RCC 7860 (cell line): ENCODE measurements at regions not wholly inside any gene's neighbourhood (a gene's known extent, or its start where the extent isn't known, plus 50 kb on each side); places are given as distances from the start of the nearest gene placed in this dataset.
A peak's percentile ranks its signal among the peaks of the same experiment; 100 is the strongest.
"Not testable (repeated sequence)": the region's sequence is repeated elsewhere in the genome, so short reads cannot be mapped to it uniquely, and the experiment has no call there.

ENCODE experiments used
- DNase-seq: peaks from one replicate; pipeline ENCODE4 v3.0.0-alpha.2; 2015; ENCODE audit warnings: low spot score
- FAIRE-seq: peaks from 2 replicates; lab custom pipeline; 2012; peaks lifted over from hg19 to GRCh38; lab: Jason Lieb, UNC

- DNase-seq (no peak), FAIRE-seq (no peak)
These were observed 109.8 kb downstream of the LUZP4 start for GRCh38 chrX:115399306-115399705.

GRCh38 chrX:115400960-115401359, 111.4 kb downstream of the LUZP4 start:
- peak; percentile 46 for DNase-seq
- peak; percentile 66 for FAIRE-seq

- DNase-seq (no peak), FAIRE-seq (no peak)
These were observed 112.8 kb downstream of the LUZP4 start for GRCh38 chrX:115402299-115402698.

GRCh38 chrX:115408771-115409400, 119.4 kb downstream of the LUZP4 start:
- no peak for DNase-seq
- FAIRE-seq, result no peak

- DNase-seq (no peak), FAIRE-seq (no peak)
These were observed 120.0 kb downstream of the LUZP4 start for GRCh38 chrX:115409551-115409950.

GRCh38 chrX:115410731-115411428, 121.4 kb downstream of the LUZP4 start:
- FAIRE-seq, result no peak
- no peak for DNase-seq

GRCh38 chrX:115413246-115413878, 123.8 kb downstream of the LUZP4 start:
- no peak for FAIRE-seq
- DNase-seq, result no peak

- no peak for FAIRE-seq
- no peak for DNase-seq
These were observed 129.6 kb downstream of the LUZP4 start for GRCh38 chrX:115419069-115419468.

GRCh38 chrX:115423086-115423485, 133.6 kb downstream of the LUZP4 start:
- no peak for DNase-seq
- FAIRE-seq, result no peak

- FAIRE-seq, result no peak
These were observed 135.6 kb upstream of the PLS3 start for GRCh38 chrX:115425359-115425758.

GRCh38 chrX:115427861-115428410, 133.0 kb upstream of the PLS3 start:
- DNase-seq, result no peak
- no peak for FAIRE-seq

More at GRCh38 chrX:115425359-115425758, 135.6 kb upstream of the PLS3 start:
- no peak for DNase-seq

GRCh38 chrX:115434834-115435233, 126.1 kb upstream of the PLS3 start:
- FAIRE-seq, DNase-seq: not testable (repeated sequence)

GRCh38 chrX:115437841-115438595, 123.0 kb upstream of the PLS3 start:
- FAIRE-seq (no peak), DNase-seq (no peak)

- DNase-seq, result no peak
- no peak for FAIRE-seq
These were observed 112.8 kb upstream of the PLS3 start for GRCh38 chrX:115448146-115448545.

- no peak for FAIRE-seq
- DNase-seq, result no peak
These were observed 111.2 kb upstream of the PLS3 start for GRCh38 chrX:115449742-115450141.

GRCh38 chrX:115452251-115452650, 108.7 kb upstream of the PLS3 start:
- FAIRE-seq (no peak), DNase-seq (no peak)

GRCh38 chrX:115459883-115460880, 100.8 kb upstream of the PLS3 start:
- no peak for FAIRE-seq

GRCh38 chrX:115462406-115462805, 98.6 kb upstream of the PLS3 start:
- no peak for DNase-seq
- FAIRE-seq, result no peak

More at GRCh38 chrX:115459883-115460880, 100.8 kb upstream of the PLS3 start:
- DNase-seq, result no peak

GRCh38 chrX:115467961-115468360, 93.0 kb upstream of the PLS3 start:
- DNase-seq (no peak), FAIRE-seq (no peak)

- FAIRE-seq, result no peak
- no peak for DNase-seq
These were observed 88.8 kb upstream of the PLS3 start for GRCh38 chrX:115472131-115472530.
